HG03103 (cell line): ENCODE measurements at regions not wholly inside any gene's neighbourhood (a gene's known extent, or its start where the extent isn't known, plus 50 kb on each side); places are given as distances from the start of the nearest gene placed in this dataset.
"Not testable (repeated sequence)": the region's sequence is repeated elsewhere in the genome, so short reads cannot be mapped to it uniquely, and the experiment has no call there.

Source experiments
- ATAC-seq: cut with Tn5 transposase; IDR thresholded peaks from one replicate; pipeline ENCODE4 v1.9.1; 2021; ENCODE audit warnings: low read depth; ENCODE audit not compliant: unreplicated experiment

- not testable (repeated sequence) for ATAC-seq
These were observed 283.9 kb upstream of the PREP start for GRCh38 chr6:105686793-105687192.

- no peak for ATAC-seq
These were observed 278.2 kb upstream of the PREP start for GRCh38 chr6:105681061-105681460.

GRCh38 chr6:105680131-105680530, 277.2 kb upstream of the PREP start:
- no peak for ATAC-seq

GRCh38 chr6:105678516-105678915, 275.6 kb upstream of the PREP start:
- no peak for ATAC-seq

- no peak for ATAC-seq
These were observed 275.0 kb upstream of the PREP start for GRCh38 chr6:105677671-105678475.

GRCh38 chr6:105676857-105677256, 274.0 kb upstream of the PREP start:
- no peak for ATAC-seq

- ATAC-seq, result no peak
These were observed 273.0 kb upstream of the PREP start for GRCh38 chr6:105675715-105676397.

- not testable (repeated sequence) for ATAC-seq
These were observed 270.1 kb upstream of the PREP start for GRCh38 chr6:105672856-105673538.

- ATAC-seq, result no peak
These were observed 266.4 kb upstream of the PREP start for GRCh38 chr6:105669232-105669631.

GRCh38 chr6:105667056-105667455, 264.2 kb upstream of the PREP start:
- ATAC-seq, result no peak

GRCh38 chr6:105664931-105665330, 262.0 kb upstream of the PREP start:
- no peak for ATAC-seq

- no peak for ATAC-seq
These were observed 249.1 kb upstream of the PREP start for GRCh38 chr6:105651969-105652368.

GRCh38 chr6:105650347-105650746, 247.5 kb upstream of the PREP start:
- ATAC-seq, result no peak

- no peak for ATAC-seq
These were observed 246.3 kb upstream of the PREP start for GRCh38 chr6:105649192-105649591.

- no peak for ATAC-seq
These were observed 245.4 kb upstream of the PREP start for GRCh38 chr6:105648276-105648675.

GRCh38 chr6:105646391-105646867, 243.5 kb upstream of the PREP start:
- peak; percentile 90 for ATAC-seq

GRCh38 chr6:105645958-105646357, 243.1 kb upstream of the PREP start:
- no peak for ATAC-seq

- no peak for ATAC-seq
These were observed 242.3 kb upstream of the PREP start for GRCh38 chr6:105645156-105645555.

GRCh38 chr6:105644691-105645090, 241.8 kb upstream of the PREP start:
- no peak for ATAC-seq

GRCh38 chr6:105644073-105644489, 241.2 kb upstream of the PREP start:
- ATAC-seq, result no peak

- no peak for ATAC-seq
These were observed 239.8 kb upstream of the PREP start for GRCh38 chr6:105642708-105643107.
